SK-N-SH (cell line): ENCODE measurements at regions not wholly inside any gene's neighbourhood (a gene's known extent, or its start where the extent isn't known, plus 50 kb on each side); places are given as distances from the start of the nearest gene placed in this dataset.

Experiments used
- CTCF ChIA-PET: fragments of 300-600, 350-600 bp; formaldehyde crosslinking; extraction: SDS; loops from one replicate; lab custom pipeline; 2021; lab: Yijun Ruan, JAX
- POLR2A ChIA-PET: fragments of 350-600 bp; sonication (Branson Sonifier 250); formaldehyde crosslinking; extraction: SDS; loops from one replicate; lab custom pipeline; 2020; ENCODE audit warnings: antibody characterized with exemption, inconsistent platforms; lab: Yijun Ruan, JAX
- DNase-seq: peaks from one replicate; pipeline ENCODE4 v3.0.0; 2012
- H2AFZ ChIP-seq: fragments of 200-600 bp; sonication (generic); 2 replicates; pipeline ENCODE4 v1.8.1; 2016; ENCODE audit warnings: antibody characterized with exemption, mild to moderate bottlenecking, low read depth
- H3F3A ChIP-seq: fragments of 200-600 bp; sonication (generic); replicated peaks from 2 replicates; pipeline ENCODE3; 2016; ENCODE audit warnings: antibody characterized with exemption, mild to moderate bottlenecking; ENCODE audit not compliant: insufficient read depth
- H3K27ac ChIP-seq, 2 experiments: fragments of 200-500 bp in 1 of 2; fragments of 200-600 bp in 1 of 2; sonication (Bioruptor generic) in 1 of 2; sonication (generic), shearing (Covaris generic) in 1 of 2; 2 replicates each; pipeline versions ENCODE4 v1.5.1 to v1.6.1; 2014 to 2016; ENCODE audit warnings: low read depth in 2 of 2, inconsistent platforms in 1 of 2, low read length in 1 of 2, mild to moderate bottlenecking in 1 of 2, mixed read lengths in 1 of 2
- H3K27me3 ChIP-seq: fragments of 200-600 bp; sonication (generic), shearing (Covaris generic); 2 replicates; pipeline ENCODE4 v1.6.1; 2016; ENCODE audit warnings: mixed run types; ENCODE audit not compliant: insufficient read depth
- H3K36me3 ChIP-seq, 2 experiments: fragments of 200-500 bp in 1 of 2; fragments of 200-600 bp in 1 of 2; sonication (Bioruptor generic) in 1 of 2; sonication (generic) in 1 of 2; replicated peaks in 1 of 2; 2 replicates each; pipeline versions ENCODE3 to v1.5.1; 2014 to 2016; ENCODE audit warnings: low read length in 1 of 2, mild to moderate bottlenecking in 1 of 2; ENCODE audit not compliant: insufficient read depth in 2 of 2, control insufficient read depth in 1 of 2
- H3K4me1 ChIP-seq, 2 experiments: fragments of 200-500 bp in 1 of 2; fragments of 200-600 bp in 1 of 2; sonication (Bioruptor generic) in 1 of 2; sonication (generic), shearing (Covaris generic) in 1 of 2; 2 replicates each; pipeline versions ENCODE4 v1.5.1 to v1.6.1; 2014 to 2016; ENCODE audit warnings: low read depth in 1 of 2, low read length in 1 of 2, mixed run types in 1 of 2; ENCODE audit not compliant: insufficient read depth in 2 of 2, control insufficient read depth in 1 of 2
- H3K4me2 ChIP-seq: fragments of 200-600 bp; sonication (generic), shearing (Covaris generic); 2 replicates; pipeline ENCODE4 v1.6.1; 2017; ENCODE audit warnings: mixed run types
- H3K4me3 ChIP-seq, 2 experiments: fragments of 200-500 bp in 1 of 2; fragments of 200-600 bp in 1 of 2; sonication (Bioruptor generic) in 1 of 2; sonication (generic), shearing (Covaris generic) in 1 of 2; 2 replicates each; pipeline versions ENCODE4 v1.5.1 to v1.8.1; 2014 to 2016; ENCODE audit warnings: low read depth in 2 of 2, inconsistent platforms in 1 of 2, low read length in 1 of 2, mild to moderate bottlenecking in 1 of 2, mixed read lengths in 1 of 2, moderate library complexity in 1 of 2
- H3K79me2 ChIP-seq: fragments of 200-600 bp; sonication (generic); 2 replicates; pipeline ENCODE4 v1.8.1; 2017; ENCODE audit warnings: mild to moderate bottlenecking; ENCODE audit not compliant: insufficient read depth
- H3K9ac ChIP-seq: fragments of 200-600 bp; sonication (generic); 2 replicates; pipeline ENCODE4 v1.6.1; 2017; ENCODE audit warnings: mixed run types
- H3K9me2 ChIP-seq: fragments of 200-600 bp; sonication (generic); 2 replicates; pipeline ENCODE4 v1.6.1; 2017; ENCODE audit warnings: mixed run types
- H3K9me3 ChIP-seq: fragments of 200-600 bp; sonication (generic); 2 replicates; pipeline ENCODE4 v1.6.1; 2017; ENCODE audit warnings: mixed run types, mild to moderate bottlenecking, moderate library complexity
- H4K20me1 ChIP-seq: fragments of 200-600 bp; sonication (generic); 2 replicates; pipeline ENCODE4 v1.6.1; 2017; ENCODE audit warnings: mild to moderate bottlenecking, mixed run types; ENCODE audit not compliant: insufficient read depth
- CHD2 ChIP-seq: fragments of 150-350 bp; IDR thresholded peaks from 2 replicates; pipeline ENCODE4 v1.6.1; 2018; ENCODE audit warnings: low read length; ENCODE audit not compliant: partially characterized antibody
- CTCF ChIP-seq: fragments of 200-600 bp; sonication (generic); IDR thresholded peaks from 2 replicates; pipeline ENCODE4 v1.6.1; 2017; ENCODE audit warnings: antibody characterized with exemption, mild to moderate bottlenecking, moderate library complexity
- ELF1 ChIP-seq: IDR thresholded peaks from 2 replicates; pipeline ENCODE4 v1.4.0; 2012
- EP300 ChIP-seq, 2 experiments: IDR thresholded peaks; 2 replicates each; pipeline versions ENCODE4 v1.4.0 to v1.6.1; 2012; ENCODE audit warnings: borderline replicate concordance in 1 of 2, low read depth in 1 of 2, low read length in 1 of 2
- FOXM1 ChIP-seq: IDR thresholded peaks from 2 replicates; pipeline ENCODE4 v1.4.0; 2012; ENCODE audit warnings: low read depth, mild to moderate bottlenecking
- GABPA ChIP-seq: IDR thresholded peaks from 2 replicates; pipeline ENCODE4 v1.4.0; 2012; ENCODE audit warnings: low read depth, mild to moderate bottlenecking
- GATA2 ChIP-seq: sonication (generic); formaldehyde crosslinking; IDR thresholded peaks from 2 replicates; pipeline ENCODE4 v1.5.0; 2020; ENCODE audit warnings: mild to moderate bottlenecking, missing genetic modification reagents
- IRF3 ChIP-seq: fragments of 150-350 bp; IDR thresholded peaks from 2 replicates; pipeline ENCODE4 v1.6.1; 2016; ENCODE audit warnings: mild to moderate bottlenecking, low read depth, low read length
- MXI1 ChIP-seq: IDR thresholded peaks from 2 replicates; pipeline ENCODE4 v1.6.1; 2012; ENCODE audit warnings: mild to moderate bottlenecking, low read depth, low read length, improper control_type of control experiment
- NRF1 ChIP-seq: IDR thresholded peaks from 2 replicates; pipeline ENCODE4 v1.6.1; 2012; ENCODE audit warnings: low read depth, mild to moderate bottlenecking, low read length
- PBX3 ChIP-seq: IDR thresholded peaks from 2 replicates; pipeline ENCODE4; 2012
- SMC3 ChIP-seq: IDR thresholded peaks from 2 replicates; pipeline ENCODE4 v1.6.1; 2012; ENCODE audit warnings: low read depth, low read length, improper control_type of control experiment
- YY1 ChIP-seq: IDR thresholded peaks from 2 replicates; pipeline ENCODE4 v1.4.0; 2012; ENCODE audit warnings: low read depth, mild to moderate bottlenecking
- WGBS: methylation state at CpG from one replicate; pipeline ENCODE4 v1.1.6; 2017; ENCODE audit warnings: low lambda C conversion rate; 5-methylcytosine and 5-hydroxymethylcytosine counted together
- TF ChIP-seq, protein P1 (sequence below): IDR thresholded peaks from 2 replicates; pipeline ENCODE4 v1.6.1; 2012; ENCODE audit warnings: mild to moderate bottlenecking, low read depth, low read length, moderate library complexity
- TF ChIP-seq, protein P2 (sequence below): fragments of 150-350 bp; IDR thresholded peaks from 2 replicates; pipeline ENCODE4 v1.6.1; 2017; ENCODE audit warnings: antibody characterized with exemption, low read length, low read depth, borderline replicate concordance

DNA sequence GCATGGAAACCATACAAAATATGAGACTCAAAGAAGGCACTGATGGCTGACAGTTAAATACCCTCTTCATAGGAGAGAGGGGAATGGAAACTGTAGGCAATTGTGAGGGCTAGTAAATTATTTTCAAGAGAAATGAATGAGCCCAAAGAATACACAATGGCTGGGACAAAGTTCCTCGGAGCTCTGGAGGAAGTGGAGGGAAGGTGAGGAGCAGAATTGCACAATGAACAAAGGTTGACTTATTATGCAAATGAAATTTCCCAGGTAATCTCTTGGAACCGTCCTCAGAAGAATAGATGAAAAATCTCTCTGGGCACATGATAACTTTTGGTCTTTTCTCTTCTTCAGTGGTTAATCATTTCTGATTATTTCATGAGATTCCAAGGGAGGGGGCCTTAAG is 202.6 kb upstream of the VCX start:
- no peaks in the 10 kb centered on the region for H3K27me3 ChIP-seq
- no peak overlapping the region for H3K4me3 ChIP-seq
- H3K79me2 ChIP-seq, result no peaks in the 10 kb centered on the region
- no peak overlapping the region for H3K27ac ChIP-seq
- H4K20me1 ChIP-seq, result no peaks in the 10 kb centered on the region
- H3K9me3 ChIP-seq, result no peaks in the 10 kb centered on the region
- no peak for DNase-seq
- H3K4me1 ChIP-seq, result no peaks in the 10 kb centered on the region
- H3K9ac ChIP-seq, result no peak overlapping the region
- no peaks in the 10 kb centered on the region for H3F3A ChIP-seq
- no peaks in the 10 kb centered on the region for H3K9me2 ChIP-seq
- CTCF ChIA-PET, result no interaction called here
- POLR2A ChIA-PET, result no interaction called here
- H2AFZ ChIP-seq, result no peak overlapping the region
- no peak for TF ChIP-seq SMC3
- no peak for TF ChIP-seq ELF1
- TF ChIP-seq NRF1, result no peak
- TF ChIP-seq PBX3, result no peak
- no peak for TF ChIP-seq GATA2 (CRISPR knock-in tag)
- no peak for TF ChIP-seq EP300 (IDR thresholded peaks at IDR 0.05; ENCODE audit: borderline replicate concordance in 1 of 2, low read depth in 1 of 2, low read length in 1 of 2)
- TF ChIP-seq YY1, result no peak
- TF ChIP-seq GABPA, result no peak
- TF ChIP-seq, protein P1, sequence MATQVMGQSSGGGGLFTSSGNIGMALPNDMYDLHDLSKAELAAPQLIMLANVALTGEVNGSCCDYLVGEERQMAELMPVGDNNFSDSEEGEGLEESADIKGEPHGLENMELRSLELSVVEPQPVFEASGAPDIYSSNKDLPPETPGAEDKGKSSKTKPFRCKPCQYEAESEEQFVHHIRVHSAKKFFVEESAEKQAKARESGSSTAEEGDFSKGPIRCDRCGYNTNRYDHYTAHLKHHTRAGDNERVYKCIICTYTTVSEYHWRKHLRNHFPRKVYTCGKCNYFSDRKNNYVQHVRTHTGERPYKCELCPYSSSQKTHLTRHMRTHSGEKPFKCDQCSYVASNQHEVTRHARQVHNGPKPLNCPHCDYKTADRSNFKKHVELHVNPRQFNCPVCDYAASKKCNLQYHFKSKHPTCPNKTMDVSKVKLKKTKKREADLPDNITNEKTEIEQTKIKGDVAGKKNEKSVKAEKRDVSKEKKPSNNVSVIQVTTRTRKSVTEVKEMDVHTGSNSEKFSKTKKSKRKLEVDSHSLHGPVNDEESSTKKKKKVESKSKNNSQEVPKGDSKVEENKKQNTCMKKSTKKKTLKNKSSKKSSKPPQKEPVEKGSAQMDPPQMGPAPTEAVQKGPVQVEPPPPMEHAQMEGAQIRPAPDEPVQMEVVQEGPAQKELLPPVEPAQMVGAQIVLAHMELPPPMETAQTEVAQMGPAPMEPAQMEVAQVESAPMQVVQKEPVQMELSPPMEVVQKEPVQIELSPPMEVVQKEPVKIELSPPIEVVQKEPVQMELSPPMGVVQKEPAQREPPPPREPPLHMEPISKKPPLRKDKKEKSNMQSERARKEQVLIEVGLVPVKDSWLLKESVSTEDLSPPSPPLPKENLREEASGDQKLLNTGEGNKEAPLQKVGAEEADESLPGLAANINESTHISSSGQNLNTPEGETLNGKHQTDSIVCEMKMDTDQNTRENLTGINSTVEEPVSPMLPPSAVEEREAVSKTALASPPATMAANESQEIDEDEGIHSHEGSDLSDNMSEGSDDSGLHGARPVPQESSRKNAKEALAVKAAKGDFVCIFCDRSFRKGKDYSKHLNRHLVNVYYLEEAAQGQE, result no peak
- no peak for TF ChIP-seq IRF3
- no peak for TF ChIP-seq CTCF
- TF ChIP-seq, protein P2, sequence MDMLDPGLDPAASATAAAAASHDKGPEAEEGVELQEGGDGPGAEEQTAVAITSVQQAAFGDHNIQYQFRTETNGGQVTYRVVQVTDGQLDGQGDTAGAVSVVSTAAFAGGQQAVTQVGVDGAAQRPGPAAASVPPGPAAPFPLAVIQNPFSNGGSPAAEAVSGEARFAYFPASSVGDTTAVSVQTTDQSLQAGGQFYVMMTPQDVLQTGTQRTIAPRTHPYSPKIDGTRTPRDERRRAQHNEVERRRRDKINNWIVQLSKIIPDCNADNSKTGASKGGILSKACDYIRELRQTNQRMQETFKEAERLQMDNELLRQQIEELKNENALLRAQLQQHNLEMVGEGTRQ, result no peak
- TF ChIP-seq MXI1, result no peak
- no peak for TF ChIP-seq CHD2
- TF ChIP-seq FOXM1, result no peak
- no peak overlapping the region for H3K4me2 ChIP-seq
- 0% methylated on average over 2 of the region's 2 CpGs for WGBS
- H3K36me3 ChIP-seq, result no peaks in the 10 kb centered on the region
